ENCODE measurements at regions not wholly inside any gene's neighbourhood (a gene's known extent, or its start where the extent isn't known, plus 50 kb on each side); places are given as distances from the start of the nearest gene placed in this dataset.
A peak's percentile ranks its signal among the peaks of the same experiment; 100 is the strongest.

DNA sequence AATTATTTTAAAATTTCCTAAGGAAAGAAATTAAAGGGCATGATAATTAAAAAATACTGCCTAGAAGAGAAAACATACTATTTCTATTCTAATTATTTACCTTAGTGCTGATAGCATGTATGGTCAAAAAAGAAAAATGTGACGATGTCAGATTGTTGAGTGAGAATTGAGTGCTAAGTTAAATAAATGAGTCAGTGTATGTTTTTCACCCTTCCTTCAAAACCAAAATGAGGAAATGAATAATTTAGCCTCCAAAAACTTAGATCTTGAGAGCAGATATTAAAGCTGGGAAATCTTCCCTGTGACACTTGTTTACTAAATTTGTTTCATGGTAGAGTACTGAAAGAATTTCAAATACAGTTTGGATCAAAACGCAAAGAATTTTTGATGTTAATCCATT lies 58.6 kb upstream of the NYAP2 start:
- peak; percentile 4 for DNase-seq

DNA sequence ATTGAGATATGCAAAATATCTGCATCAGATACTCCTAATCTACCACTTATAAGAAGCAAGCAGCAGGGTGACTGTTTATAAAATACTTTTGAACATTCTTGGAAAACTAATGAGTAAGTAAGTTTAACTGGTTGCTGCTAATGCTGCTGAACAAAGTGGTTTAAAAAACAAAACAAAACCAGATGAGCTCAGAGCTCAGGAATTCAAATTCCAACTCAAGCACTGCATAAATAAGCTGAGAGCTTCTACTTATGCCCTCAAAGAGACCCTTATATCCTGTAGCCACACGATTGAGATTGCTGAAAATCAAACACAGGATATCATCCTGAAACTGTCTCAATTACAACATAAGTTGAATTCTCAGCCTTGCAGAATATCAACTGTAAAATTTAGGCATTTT lies 62.3 kb upstream of the NYAP2 start:
- DNase-seq = no peak

DNA sequence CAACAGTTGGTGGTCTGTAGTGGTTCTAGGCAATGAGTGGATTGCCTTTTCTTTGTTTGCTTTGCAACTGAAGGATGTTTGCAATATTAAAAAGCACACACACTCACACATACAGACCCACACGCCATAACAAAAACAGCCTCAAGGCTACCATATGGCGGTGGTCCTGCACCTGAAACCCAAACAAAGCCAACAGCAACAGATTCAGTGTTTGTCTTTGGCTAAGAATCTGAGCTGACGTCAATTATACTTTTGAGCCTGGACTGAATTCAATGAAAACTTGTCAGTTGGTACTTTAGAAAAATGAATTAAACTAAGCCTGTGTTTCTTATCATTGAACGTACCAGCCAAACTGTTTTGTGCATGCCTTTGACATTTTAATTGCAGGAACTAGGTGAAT lies 65.0 kb upstream of the NYAP2 start:
- DNase-seq = no peak

DNA sequence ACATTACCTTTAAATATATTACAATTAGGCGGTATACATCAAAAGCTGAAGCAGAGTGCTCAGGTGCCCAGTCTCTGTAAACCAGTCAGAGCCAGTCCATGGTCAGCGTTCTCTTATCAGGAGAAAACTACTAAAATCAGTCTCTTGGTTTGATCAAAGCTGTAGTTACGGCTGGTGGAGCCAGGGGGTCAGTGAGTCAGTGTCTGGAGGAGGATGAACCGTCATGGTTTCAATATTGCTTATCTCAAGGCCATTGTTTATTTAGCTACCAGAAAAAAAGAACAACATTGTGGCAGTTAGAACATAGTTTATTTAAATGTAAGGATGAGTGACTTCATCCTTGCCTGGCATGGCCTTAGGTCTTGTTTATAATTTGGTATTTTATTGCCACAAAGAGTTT lies 71.3 kb upstream of the NYAP2 start:
- DNase-seq = peak; percentile 39

DNA sequence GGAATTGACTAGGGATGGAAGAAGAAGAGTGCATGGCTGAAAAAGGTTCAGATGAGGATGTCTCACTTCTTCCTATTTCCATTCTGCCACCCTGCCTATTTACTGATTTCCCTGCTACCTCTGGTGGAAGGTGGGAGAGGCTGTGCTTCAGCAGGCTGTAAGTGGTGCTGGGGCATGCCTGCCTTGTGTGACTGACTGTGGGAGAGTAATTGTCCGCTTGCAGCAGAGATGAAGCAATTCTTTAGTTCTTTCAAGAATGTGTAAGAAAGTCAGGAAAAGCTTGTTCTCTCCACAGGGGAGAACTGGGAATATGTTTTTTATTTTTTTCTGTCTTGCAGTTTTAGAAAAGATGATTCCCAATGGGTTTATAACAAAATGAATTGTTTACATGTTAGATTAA lies 72.5 kb upstream of the NYAP2 start:
- no peak for DNase-seq

DNA sequence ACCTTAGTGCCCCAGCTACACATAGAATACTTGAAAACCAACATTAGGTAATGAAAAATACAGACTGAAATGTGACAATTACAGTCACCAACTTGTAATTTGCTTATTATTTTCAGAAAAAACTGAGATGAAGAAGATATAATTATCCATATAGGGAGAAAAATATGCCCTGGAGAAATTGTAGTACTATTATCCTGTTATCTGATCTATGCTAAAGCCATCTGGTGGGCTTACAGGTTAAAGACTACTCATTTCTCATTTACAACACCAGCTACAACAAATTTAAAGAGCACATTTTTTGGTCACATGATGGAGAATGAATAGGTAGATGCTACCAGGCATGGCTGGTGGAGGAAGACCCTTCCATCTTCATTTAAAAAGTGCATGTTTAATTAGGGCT lies 79.6 kb upstream of the NYAP2 start:
- no peak for DNase-seq

DNA sequence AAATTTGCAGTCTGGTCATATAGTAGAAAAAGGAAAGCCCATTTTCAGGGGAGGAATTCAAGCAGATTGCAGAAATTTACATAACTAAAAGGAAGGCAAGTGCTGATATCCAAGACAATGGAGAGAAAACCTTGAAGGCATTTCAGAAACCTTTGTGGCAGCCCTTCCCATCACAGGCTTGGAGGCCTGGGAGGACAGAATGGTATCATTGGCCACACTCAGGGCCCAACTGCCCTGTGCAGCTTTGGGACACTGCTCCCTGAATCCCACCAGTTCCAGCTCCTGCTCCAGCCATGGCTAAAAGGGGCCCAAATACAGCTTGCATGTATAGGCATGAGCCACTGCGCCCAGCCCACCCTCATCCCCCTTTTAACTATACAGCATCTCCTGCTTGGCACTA lies 81.1 kb upstream of the NYAP2 start:
- no peak for DNase-seq

DNA sequence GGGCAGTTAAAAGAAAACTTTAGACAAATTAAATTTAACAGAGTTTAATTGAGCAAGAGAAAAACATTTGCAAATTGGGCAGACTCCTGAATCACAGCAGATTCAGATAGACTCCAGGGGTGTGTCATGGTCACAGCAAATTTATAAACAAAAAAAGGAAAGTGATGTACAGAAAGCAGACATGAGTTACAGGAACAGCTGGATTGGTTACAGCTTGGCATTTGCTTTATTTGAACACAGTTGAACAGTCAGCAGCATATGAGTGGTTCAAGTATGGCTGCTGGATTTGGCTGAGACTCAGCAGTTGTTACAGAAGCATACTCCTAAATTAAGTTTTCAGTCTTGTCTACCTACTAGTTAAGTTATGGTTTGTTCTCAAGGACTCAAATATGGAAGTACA lies 82.3 kb upstream of the NYAP2 start:
- DNase-seq = no peak

DNA sequence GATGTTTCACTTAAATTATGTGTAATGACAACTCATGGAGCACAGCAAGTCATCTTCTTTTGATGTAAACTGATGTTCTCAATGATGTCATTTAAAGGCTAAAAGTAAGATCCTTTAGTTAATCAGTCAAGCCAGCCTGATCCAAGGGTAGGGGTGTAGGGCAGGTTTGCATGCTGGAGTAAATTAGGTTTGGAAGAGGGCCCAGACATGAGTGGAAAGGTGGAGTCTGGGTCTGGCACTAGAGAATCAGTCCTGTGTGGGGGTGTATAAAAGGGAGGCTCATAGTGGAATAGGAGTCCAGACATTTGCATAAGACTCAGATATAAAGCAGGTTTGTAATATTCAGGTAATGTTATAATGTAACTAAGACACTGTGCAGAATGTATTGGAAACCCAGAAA lies 88.8 kb upstream of the NYAP2 start:
- no peak for DNase-seq

DNA sequence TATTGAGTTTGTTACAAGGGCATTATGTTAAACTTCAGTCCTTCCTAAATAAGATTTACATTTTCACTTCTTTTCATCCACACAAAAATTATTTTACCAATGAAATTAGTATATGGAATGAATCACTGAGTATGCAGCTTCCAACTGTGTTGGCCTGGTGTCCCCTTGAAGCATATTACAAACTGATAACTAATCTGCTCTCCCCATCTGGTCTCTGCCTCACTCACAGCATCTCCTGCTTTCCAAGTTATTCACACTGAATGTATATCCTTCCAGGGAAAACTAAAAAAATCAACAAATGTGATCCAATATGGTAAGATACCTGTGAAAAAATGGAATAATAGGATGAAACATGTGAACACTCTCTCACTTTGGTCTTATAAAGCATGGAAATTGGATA lies 90.0 kb upstream of the NYAP2 start:
- DNase-seq = no peak

DNA sequence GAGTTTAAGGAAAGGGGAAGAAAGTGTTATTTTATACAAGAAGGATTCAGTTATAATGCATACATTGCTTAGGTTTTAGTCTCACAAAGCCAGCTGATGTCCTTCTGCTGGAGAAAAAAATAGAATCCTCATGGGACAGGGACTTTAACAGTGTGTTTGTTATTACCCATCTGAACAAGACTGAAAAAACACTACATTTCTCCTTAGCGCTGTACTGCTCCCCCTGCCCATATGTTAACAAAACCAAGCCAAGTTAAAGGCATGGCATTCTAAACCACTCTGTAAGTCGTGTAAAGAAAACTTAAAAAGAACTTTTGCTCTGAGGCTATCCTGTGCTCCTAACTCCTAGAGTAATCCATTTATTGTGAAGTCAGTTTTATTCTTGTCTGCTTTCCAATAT lies 102.6 kb upstream of the NYAP2 start:
- no peak for DNase-seq

DNA sequence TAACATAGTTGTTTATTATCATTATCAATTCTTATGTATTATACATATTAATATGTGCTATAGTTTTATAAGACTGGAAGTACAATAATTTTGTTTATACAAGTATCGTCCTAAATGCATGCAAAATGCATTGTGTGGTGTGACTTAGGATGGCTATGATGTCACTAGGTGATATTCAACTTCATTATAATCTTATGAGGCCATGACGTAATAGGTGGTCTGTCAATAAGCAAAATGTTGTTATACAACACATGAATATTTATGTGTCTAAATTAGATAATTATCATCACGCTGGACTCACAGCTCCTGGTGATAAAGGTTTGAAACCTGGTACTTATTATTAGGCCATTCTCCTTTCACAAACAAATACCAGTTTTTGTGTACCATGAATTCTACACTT lies 104.4 kb upstream of the NYAP2 start:
- DNase-seq = no peak

DNA sequence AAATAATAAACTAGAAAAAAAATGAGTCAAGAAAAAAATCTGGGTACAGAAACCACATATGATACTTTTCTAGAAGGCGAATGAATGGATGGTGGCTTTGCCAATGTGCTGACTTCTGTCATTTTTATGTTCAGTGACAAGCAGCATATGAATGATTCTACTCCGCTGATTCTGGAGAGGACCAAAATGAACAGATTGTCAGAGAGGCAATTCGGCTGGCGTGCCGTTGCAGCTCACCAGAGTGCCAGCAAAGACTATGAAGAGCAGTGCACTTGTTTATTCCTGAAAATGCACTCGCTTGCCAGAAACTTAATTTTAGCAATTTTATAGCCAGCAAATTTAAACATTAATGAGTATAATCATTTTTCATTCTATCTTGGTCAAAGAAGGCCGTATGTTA lies 105.9 kb upstream of the NYAP2 start:
- DNase-seq = no peak

DNA sequence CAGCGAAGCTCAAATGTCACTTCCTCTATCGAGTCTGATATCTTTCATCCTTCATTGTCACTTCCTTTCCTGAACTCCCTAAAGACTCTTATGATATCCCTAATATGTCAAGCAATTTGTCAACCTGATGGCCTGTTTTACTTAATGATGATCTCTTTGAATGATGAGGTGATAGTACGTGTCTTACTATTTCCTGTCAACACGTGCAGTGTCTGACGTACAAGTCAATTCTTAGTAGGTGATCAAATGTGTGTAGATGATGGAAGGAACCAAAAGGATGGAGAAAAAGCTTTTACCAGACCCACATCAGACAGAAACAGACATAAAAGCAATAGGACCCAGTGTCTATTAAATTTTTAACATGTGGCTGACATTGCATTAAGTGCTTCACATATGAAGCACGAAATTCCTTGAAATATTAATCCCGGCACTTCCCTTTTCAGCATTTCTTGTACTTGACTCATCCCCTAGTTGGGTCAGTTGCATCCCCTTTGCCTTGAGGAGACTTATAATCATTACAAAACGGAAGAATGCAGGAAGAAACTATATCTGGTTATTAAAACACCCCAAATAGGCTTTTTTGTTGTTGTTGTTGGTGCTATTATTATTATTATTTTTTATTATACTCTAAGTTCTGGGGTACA lies 108.6 kb upstream of the NYAP2 start:
- no peak for DNase-seq

DNA sequence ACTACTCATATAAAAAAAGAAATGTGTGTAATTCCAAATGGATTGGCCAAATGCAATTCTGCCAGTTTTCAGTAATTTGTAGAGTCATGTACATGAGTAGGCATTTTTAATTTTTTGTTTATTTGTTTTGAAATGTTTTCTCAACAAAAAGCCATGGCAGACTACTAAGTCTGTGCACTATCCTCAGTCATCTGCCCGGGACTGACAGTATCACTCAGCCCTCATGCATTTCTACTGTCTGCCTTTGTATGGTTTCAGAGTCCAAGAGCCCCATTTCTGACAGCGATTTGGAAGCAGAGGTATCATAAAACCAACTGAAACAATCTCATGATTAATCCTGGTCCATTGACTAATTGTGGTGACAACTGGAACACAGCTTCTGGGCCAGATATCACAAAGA lies 109.9 kb upstream of the NYAP2 start:
- DNase-seq = no peak

DNA sequence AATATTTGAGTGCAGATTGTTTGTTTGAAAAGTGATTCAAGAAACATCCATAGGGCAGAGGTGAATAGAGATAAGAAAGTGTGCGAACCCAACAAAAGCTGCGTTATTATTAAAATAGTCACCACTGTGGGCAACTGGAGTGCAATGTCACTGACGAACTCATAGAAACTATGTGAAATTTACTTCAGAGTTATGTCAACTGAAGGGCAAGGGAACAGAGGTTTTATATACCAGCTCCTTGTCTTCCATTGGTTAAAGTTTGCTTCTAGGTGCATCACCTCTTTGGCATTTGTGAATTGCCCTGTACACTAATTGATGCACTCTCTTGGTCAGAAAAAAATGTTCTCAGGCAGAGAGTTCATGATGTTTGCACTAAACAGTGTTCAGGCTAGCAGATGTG lies 110.5 kb upstream of the NYAP2 start:
- no peak for DNase-seq

DNA sequence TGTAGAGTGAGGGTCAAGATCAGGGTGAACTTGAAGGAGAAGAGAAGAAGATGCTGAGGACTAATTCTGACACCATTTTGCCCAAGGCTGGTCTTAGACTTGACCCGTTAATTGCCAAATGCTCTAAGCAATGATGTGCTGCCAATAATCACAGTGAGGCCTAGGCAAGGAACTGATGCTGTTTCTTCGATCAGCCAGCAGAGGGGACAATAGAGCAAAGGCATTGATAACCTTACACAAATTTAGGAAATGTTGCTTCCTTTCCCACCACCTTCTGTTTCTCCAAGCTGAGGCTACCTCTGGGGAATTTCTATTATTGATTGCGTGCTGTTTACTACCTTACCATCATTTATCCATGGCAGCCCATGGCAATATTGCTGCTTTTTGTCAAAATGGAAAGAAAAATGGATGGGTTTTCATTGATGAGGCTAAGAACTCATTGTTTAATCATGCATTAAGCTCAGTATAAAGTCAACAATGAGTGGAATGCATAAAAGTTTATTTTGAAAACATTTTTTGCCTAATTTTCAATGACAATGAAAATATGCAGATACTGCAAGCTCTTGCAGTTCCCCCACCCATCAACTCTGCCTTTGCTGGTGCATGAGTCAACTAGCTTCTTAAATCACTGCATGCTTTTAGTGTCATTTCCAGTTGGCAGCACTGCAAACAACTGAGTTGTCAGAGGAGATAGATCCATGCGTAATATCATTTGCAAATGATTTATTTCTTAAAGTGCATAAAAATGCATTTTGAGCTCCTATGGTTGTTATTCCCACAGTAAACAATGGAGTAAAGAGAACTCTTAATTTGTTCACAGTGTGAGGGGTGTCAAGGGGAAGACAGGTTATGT lies 116.4 kb upstream of the NYAP2 start:
- DNase-seq = peak; percentile 33

DNA sequence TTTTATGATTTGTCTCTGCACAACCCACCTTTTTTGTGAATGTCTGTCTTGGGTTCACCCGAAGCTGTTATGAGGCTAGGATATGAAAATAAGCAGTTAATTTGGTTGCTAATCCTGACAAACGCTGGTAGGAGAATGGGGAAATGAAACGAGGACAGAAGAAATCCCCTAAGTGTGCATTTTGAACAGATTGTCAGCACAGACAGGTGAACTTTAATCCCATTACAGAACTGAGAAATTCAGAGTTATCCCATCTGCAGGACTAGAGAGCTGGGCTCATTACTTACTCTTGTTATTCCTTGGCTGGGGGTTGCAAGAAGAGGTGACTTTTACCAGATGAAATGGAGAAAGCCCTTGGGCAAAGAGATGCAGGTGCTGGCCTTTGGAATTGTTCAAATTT lies 123.3 kb upstream of the NYAP2 start:
- DNase-seq = no peak

DNA sequence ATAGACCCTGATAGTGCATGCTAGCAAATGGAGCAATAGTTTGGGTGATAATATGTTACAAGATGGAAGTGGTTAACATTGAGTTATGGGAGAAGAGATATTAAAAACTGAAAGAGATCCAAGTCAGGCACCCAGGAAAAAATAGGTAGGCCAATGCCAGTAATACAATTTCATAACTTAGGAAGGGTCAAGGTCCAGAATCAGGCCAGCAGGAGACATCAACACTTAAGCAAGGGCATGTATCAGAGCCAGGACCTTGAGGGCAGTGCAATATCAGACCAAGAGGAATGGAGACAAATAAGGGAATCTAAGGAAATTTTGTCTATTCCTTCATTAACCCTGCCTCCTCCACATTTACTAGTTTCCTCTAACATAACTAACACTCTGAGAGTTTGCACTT lies 124.1 kb upstream of the NYAP2 start:
- no peak for DNase-seq

DNA sequence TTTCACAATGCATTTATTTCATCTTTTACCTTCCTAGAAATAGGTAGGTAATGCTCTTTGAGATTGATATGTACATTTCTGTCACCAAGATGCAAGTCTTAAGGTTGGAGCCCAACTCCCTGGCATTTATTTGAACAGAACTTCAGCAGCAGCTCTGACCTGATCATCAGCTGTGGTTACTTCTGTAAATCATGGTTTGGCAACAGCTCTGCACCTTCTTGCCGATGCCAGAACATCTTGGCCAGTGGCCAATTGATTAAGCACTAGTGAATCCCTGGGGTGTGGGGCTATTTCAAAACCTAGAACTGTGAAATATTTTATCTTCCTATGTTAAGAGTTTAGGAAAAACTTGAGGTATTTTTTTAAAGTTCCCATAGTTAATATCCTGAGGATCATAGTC lies 124.8 kb upstream of the NYAP2 start:
- DNase-seq = no peak

DNA sequence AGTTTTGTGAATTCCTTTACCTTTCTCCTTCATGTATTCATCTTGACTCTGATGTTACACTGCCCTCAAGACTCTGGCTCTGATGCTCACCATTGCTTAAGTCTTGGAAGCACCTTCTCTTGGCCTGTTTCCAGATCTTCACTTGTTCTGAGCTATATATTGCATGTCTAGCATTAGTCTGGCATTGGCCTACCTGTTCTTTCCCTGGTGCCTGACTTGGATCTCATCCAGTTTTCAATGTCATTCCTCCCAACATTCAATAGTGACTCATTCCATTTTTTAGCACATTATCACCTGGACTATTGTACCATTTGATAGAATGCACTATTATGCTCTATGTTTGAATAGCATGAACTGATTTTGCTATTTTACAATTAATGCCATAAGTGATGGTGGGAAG lies 127.3 kb upstream of the NYAP2 start:
- DNase-seq = no peak

DNA sequence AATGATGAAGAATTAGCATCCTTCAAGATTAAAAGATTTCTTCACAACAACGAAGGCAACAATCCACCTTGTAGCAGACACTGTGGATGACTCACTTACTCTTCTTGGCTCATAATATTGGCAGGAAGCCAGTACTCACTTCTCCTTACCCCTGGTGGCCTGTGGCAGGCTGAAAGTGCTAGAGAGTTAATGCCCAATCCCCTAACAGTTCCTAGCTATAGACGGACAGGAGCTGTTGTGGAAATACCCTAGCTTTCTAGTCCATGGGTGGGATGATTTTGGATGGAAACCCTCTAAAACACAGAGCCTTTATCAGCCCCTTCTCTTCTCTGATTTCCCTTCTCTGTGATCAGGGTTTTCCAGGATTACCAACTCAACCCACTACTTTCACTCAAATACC lies 128.6 kb upstream of the NYAP2 start:
- DNase-seq = peak; percentile 75

DNA sequence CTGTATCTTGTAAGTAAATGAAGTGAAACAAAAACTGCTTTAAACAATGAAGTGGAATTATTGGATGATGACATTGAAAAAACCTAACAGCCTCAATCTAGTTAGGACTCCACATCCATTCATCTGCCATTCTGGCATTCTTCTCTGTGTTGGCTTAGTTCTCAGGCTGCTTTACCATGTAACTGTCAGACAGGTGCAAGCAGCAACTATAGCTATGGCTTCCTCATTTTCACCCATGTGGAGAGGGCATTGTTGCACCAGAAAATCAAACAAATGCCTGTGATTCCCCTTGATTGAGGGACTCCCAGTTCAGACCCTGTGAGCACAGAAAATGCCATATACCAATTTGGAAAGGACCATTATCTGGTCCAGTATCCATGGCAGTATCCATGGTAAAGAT lies 129.5 kb upstream of the NYAP2 start:
- DNase-seq = no peak

DNA sequence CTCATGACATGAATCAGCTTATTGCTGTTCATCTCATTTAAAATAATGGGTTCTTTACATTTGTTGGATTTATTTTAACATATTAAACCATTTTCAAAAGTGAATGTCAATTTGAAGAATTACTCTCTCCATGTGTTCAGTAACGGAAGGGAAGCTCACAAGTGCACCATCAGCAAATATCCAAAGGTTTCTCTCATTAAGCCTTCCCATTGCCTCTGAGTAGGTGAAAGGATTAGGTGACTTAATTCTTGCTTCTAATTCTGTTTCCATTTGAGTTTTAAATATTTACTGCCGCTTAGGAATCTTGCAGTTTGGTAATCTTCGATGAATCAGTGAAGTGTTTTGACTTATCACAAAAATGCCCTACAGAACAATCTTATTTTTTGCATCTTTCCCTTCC lies 145.1 kb upstream of the NYAP2 start:
- DNase-seq = no peak

DNA sequence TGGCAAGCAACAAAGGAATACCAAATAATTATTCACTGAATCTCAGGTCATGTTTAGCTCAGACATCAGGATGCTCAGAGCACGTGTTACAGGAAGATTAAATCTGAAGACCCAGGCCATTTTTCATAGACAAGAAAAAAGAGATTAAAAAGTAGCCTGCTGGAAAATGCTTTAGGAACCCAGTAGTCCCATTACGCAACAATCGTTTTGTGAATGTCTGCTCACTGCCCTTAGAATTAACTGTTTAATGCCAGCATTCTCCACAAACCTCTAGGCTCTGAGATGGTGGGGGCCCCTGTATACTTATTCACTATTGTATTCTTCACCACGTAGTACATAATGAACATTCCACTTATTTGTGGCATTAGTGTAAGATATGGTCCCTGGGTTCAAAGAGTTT lies 154.6 kb upstream of the NYAP2 start:
- no peak for DNase-seq

Data from OCI-M1 (cell line).